Keratinocyte (primary cell): ENCODE measurements at regions not wholly inside any gene's neighbourhood (a gene's known extent, or its start where the extent isn't known, plus 50 kb on each side); places are given as distances from the start of the nearest gene placed in this dataset.

Experiments used
- EZH2 ChIP-seq: IDR thresholded peaks from one replicate; pipeline ENCODE4 v1.6.1; 2012; ENCODE audit warnings: inconsistent platforms, mild to moderate bottlenecking, low read length, moderate library complexity
- TF ChIP-seq, protein P1 (sequence below), 3 experiments: IDR thresholded peaks in 1 of 3; conservative IDR thresholded peaks in 1 of 3; optimal IDR thresholded peaks in 1 of 3; 2 replicates in 2 of 3; 3 replicates in 1 of 3; pipeline versions ENCODE3 to v1.5.1; 2011; ENCODE audit warnings: low read length in 3 of 3, mild to moderate bottlenecking in 3 of 3, moderate library complexity in 2 of 3, control low read depth in 1 of 3, inconsistent platforms in 1 of 3; ENCODE audit not compliant: insufficient read depth in 2 of 3; ENCODE audit errors: extremely low read depth in 1 of 3

DNA sequence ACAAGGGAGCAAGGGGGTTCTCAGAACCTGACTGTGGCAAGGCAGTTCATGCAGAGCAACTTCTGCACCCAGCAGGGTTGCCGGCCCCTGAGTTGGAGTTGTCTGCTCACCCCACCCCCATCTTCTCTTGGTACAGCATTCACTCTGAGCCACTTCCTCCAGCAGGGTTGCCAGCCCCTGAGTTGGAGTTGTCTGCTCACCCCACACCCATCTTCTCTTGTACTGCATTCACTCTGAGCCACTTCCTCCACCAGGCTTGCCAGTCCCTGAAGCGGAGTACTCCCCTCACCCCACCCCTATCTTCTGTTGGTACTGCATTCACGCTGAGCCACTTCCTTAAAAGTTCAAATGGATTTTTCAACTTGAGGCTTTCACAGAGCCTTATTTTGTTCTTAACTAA is 79.7 kb upstream of the SYNDIG1 start:
- TF ChIP-seq, protein P1, sequence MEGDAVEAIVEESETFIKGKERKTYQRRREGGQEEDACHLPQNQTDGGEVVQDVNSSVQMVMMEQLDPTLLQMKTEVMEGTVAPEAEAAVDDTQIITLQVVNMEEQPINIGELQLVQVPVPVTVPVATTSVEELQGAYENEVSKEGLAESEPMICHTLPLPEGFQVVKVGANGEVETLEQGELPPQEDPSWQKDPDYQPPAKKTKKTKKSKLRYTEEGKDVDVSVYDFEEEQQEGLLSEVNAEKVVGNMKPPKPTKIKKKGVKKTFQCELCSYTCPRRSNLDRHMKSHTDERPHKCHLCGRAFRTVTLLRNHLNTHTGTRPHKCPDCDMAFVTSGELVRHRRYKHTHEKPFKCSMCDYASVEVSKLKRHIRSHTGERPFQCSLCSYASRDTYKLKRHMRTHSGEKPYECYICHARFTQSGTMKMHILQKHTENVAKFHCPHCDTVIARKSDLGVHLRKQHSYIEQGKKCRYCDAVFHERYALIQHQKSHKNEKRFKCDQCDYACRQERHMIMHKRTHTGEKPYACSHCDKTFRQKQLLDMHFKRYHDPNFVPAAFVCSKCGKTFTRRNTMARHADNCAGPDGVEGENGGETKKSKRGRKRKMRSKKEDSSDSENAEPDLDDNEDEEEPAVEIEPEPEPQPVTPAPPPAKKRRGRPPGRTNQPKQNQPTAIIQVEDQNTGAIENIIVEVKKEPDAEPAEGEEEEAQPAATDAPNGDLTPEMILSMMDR (optimal IDR thresholded peaks at IDR 0.05 in 1 of 3, IDR thresholded peaks at IDR 0.05 in 1 of 3, conservative IDR thresholded peaks at IDR 0.05 in 1 of 3; ENCODE audit: extremely low read depth in 1 of 3, insufficient read depth in 2 of 3, low read length in 3 of 3): no peak
- TF ChIP-seq EZH2: no peak
